GM23338 (cell line): ENCODE measurements at regions not wholly inside any gene's neighbourhood (a gene's known extent, or its start where the extent isn't known, plus 50 kb on each side); places are given as distances from the start of the nearest gene placed in this dataset.

Experiments
- CREB1 ChIP-seq: fragments of 250-450 bp; sonication (Bioruptor Pico); IDR thresholded peaks from 2 replicates; pipeline ENCODE4 v1.5.0; 2020; ENCODE audit warnings: low read depth, mild to moderate bottlenecking, moderate library complexity
- CTCF ChIP-seq, 2 experiments: fragments of 200-600 bp in 1 of 2; sonication (generic) in 1 of 2; conservative IDR thresholded peaks; 2 replicates each; pipeline versions ENCODE4 v1.5.1 to v1.6.1; 2016 to 2017; ENCODE audit warnings: antibody characterized with exemption in 2 of 2, low read depth in 2 of 2, mild to moderate bottlenecking in 2 of 2, moderate library complexity in 1 of 2
- EZH2 ChIP-seq: fragments of 200-600 bp; sonication (generic); IDR thresholded peaks from one replicate; pipeline ENCODE4 v1.8.0; 2017; ENCODE audit warnings: antibody characterized with exemption, mild to moderate bottlenecking, low read depth; ENCODE audit not compliant: unreplicated experiment
- EZH2phosphoT487 ChIP-seq: fragments of 200-600 bp; sonication (generic); IDR thresholded peaks from one replicate; pipeline ENCODE4 v1.8.1; 2018; ENCODE audit warnings: antibody characterized with exemption; ENCODE audit not compliant: unreplicated experiment
- POLR2AphosphoS5 ChIP-seq: IDR thresholded peaks from 2 replicates; pipeline ENCODE4 v1.6.1; 2016; ENCODE audit warnings: antibody characterized with exemption, low read depth
- STAT1 ChIP-seq: IDR thresholded peaks from one replicate; pipeline ENCODE4 v1.6.1; 2016; ENCODE audit warnings: antibody characterized with exemption; ENCODE audit not compliant: unreplicated experiment
- TF ChIP-seq, protein P1 (sequence below): IDR thresholded peaks from one replicate; pipeline ENCODE4 v1.6.1; 2018; ENCODE audit warnings: antibody characterized with exemption; ENCODE audit not compliant: unreplicated experiment
- TF ChIP-seq, protein P2 (sequence below): IDR thresholded peaks from 2 replicates; pipeline ENCODE4 v1.6.1; 2016; ENCODE audit warnings: antibody characterized with exemption

GRCh38 chr17:74110467-74110866, 93.0 kb upstream of the RPL38 start:
- TF ChIP-seq CTCF (conservative IDR thresholded peaks at IDR 0.05; ENCODE audit: low read depth in 2 of 2) (no peak), EZH2 (no peak), EZH2phosphoT487 (no peak), POLR2AphosphoS5 (no peak), STAT1 (no peak), CREB1 (CRISPR knock-in tag) (no peak)
- TF ChIP-seq, protein P1, sequence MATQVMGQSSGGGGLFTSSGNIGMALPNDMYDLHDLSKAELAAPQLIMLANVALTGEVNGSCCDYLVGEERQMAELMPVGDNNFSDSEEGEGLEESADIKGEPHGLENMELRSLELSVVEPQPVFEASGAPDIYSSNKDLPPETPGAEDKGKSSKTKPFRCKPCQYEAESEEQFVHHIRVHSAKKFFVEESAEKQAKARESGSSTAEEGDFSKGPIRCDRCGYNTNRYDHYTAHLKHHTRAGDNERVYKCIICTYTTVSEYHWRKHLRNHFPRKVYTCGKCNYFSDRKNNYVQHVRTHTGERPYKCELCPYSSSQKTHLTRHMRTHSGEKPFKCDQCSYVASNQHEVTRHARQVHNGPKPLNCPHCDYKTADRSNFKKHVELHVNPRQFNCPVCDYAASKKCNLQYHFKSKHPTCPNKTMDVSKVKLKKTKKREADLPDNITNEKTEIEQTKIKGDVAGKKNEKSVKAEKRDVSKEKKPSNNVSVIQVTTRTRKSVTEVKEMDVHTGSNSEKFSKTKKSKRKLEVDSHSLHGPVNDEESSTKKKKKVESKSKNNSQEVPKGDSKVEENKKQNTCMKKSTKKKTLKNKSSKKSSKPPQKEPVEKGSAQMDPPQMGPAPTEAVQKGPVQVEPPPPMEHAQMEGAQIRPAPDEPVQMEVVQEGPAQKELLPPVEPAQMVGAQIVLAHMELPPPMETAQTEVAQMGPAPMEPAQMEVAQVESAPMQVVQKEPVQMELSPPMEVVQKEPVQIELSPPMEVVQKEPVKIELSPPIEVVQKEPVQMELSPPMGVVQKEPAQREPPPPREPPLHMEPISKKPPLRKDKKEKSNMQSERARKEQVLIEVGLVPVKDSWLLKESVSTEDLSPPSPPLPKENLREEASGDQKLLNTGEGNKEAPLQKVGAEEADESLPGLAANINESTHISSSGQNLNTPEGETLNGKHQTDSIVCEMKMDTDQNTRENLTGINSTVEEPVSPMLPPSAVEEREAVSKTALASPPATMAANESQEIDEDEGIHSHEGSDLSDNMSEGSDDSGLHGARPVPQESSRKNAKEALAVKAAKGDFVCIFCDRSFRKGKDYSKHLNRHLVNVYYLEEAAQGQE = no peak
- TF ChIP-seq, protein P2, sequence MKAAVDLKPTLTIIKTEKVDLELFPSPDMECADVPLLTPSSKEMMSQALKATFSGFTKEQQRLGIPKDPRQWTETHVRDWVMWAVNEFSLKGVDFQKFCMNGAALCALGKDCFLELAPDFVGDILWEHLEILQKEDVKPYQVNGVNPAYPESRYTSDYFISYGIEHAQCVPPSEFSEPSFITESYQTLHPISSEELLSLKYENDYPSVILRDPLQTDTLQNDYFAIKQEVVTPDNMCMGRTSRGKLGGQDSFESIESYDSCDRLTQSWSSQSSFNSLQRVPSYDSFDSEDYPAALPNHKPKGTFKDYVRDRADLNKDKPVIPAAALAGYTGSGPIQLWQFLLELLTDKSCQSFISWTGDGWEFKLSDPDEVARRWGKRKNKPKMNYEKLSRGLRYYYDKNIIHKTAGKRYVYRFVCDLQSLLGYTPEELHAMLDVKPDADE = no peak
